SJSA1 (cell line): ENCODE measurements at regions not wholly inside any gene's neighbourhood (a gene's known extent, or its start where the extent isn't known, plus 50 kb on each side); places are given as distances from the start of the nearest gene placed in this dataset.

Source experiments
- DNase-seq, 2 experiments: peaks; one replicate each; pipeline ENCODE4 v3.0.0-alpha.2; 2015 to 2020; ENCODE audit warnings: low spot score in 2 of 2, low read depth in 1 of 2
- H3K27ac ChIP-seq: fragments of 250-450 bp; sonication (Bioruptor Pico); 2 replicates; pipeline ENCODE4 v1.5.1; 2020; ENCODE audit warnings: mild to moderate bottlenecking, moderate library complexity
- H3K27me3 ChIP-seq: fragments of 250-450 bp; sonication (Bioruptor Pico); replicated peaks from 2 replicates; pipeline ENCODE4 v1.5.1; 2020; ENCODE audit warnings: mild to moderate bottlenecking, moderate library complexity
- H3K36me3 ChIP-seq: fragments of 250-450 bp; sonication (Bioruptor Pico); 2 replicates; pipeline ENCODE4 v1.5.1; 2020; ENCODE audit warnings: mild to moderate bottlenecking
- H3K4me1 ChIP-seq: fragments of 250-450 bp; sonication (Bioruptor Pico); replicated peaks from 2 replicates; pipeline ENCODE4 v1.6.1; 2021; ENCODE audit warnings: mild to moderate bottlenecking
- H3K4me3 ChIP-seq: fragments of 250-450 bp; sonication (Bioruptor Pico); 2 replicates; pipeline ENCODE4 v1.5.1; 2020; ENCODE audit warnings: mild to moderate bottlenecking
- H3K9me3 ChIP-seq: fragments of 250-450 bp; sonication (Bioruptor Pico); replicated peaks from 2 replicates; pipeline ENCODE4 v1.5.1; 2020; ENCODE audit warnings: mild to moderate bottlenecking

DNA sequence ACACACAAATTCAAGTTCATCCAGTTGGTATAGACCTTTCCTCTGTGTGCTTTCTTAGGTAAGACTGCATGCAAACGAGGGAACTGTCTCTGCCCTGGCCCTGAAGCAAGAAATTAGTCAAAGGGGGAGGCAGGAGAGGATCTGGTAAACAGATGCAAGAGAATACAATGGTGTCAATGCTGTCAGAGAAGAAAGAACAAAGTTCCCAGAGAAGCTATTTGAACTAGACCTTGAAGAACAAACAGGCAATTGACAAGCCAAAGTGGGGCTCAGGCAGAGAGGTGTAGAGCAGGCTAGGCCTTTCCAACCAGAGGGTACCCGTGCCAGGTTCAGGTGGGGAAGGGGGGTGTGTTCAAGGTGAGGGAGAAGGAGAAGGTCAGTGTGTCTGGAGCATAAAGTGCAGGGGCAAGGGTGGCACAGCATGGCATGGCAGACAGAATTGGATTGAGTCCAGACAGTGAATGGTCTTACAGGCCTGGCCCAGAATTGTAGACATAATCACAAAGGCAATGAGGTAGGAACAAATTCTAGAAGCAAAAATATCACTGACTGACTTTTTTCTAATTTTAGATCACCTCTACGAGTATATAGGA is 95.0 kb upstream of the STARD13 start:
- no peaks in the 10 kb centered on the region for H3K9me3 ChIP-seq
- no peak for DNase-seq
- no peaks in the 10 kb centered on the region for H3K4me1 ChIP-seq
- H3K27me3 ChIP-seq = no peaks in the 10 kb centered on the region
- H3K36me3 ChIP-seq = no peaks in the 10 kb centered on the region
- no peak overlapping the region for H3K4me3 ChIP-seq
- H3K27ac ChIP-seq = no peak overlapping the region

DNA sequence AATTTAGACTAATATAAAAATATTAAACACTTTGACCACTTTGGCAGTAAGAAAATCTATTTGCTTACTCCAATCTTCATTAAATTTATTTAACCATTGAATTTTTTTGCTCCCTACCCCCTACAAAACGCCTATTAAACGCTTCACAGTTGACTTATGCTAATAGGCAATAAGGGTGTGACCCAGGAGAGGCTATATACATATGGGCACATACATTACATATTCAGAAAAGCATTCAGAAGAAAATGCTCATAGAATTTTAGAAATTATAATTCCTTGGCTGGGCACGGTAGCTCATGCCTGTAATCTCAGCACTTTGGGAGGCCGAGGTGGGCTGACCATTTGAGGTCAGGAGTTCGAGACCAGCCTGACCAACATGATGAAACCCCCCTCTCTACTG is 95.6 kb upstream of the STARD13 start:
- Histone ChIP-seq H3K27me3 (no peaks in the 10 kb centered on the region), H3K9me3 (no peaks in the 10 kb centered on the region), H3K4me1 (no peaks in the 10 kb centered on the region), H3K4me3 (no peak overlapping the region), H3K27ac (no peak overlapping the region), H3K36me3 (no peaks in the 10 kb centered on the region)
- DNase-seq = no peak

DNA sequence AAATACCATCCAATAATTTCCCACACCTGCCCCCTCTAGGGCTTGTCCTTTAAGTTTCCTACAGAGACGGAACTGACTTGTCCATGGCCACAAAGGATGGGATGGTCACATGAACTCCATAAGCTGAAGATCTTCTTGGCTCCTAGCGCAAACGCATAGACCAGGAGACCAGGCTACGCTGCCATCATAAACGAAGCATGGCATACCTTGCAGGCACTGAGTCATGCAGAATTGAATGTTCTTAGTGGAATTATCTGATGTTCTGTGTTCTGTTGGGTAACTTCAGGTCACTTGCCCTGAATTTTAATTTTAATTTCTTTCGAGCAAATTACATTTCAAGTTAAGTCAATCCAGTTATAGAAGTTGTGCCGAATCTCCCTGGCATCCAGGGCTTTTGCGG is 96.4 kb upstream of the STARD13 start:
- no peak for DNase-seq
- Histone ChIP-seq H3K4me3 (no peak overlapping the region), H3K27ac (no peak overlapping the region), H3K27me3 (no peaks in the 10 kb centered on the region), H3K36me3 (no peaks in the 10 kb centered on the region), H3K9me3 (no peaks in the 10 kb centered on the region), H3K4me1 (no peaks in the 10 kb centered on the region)

DNA sequence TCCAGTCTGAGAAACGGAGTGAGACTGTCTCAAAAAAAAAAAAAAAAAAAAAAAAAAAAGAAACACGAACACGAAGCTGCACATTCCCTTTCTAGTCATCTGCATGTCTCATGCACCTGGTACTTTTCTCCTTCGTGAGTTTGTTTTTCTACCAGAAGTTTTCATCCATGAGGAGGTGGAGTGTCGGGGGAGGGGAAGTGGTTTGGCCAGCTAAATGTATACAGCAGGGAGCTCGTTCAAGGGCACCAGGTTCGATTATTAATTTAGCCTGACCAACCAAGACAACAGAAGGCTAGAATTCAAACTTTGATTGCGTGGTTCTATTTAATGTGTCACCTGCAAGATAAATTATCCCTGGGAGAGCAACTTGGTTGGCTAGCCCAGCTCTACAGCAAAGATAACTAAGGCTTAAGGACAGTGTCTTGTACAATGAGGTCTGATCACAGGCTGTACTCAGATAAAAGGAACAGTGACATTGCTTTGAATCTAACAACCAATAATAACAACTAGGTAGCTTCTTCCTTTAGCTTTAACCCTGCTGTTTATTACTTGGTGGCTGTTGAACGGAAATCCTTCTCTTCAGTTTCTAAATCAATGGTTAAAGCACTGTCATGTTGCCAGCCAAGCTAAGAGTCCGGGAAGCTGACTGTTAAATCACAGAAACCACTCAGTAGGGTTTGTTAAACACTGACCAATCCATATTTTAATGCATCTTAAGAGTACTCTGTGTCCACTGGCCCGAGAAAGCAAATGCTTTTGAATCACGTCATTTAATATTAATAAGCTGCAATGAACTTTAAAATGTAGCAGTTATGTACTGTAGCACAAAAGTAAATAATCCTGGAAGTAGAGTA is 98.4 kb upstream of the STARD13 start:
- H3K4me3 ChIP-seq = no peak overlapping the region
- no peaks in the 10 kb centered on the region for H3K9me3 ChIP-seq
- H3K27me3 ChIP-seq = no peaks in the 10 kb centered on the region
- H3K27ac ChIP-seq = no peak overlapping the region
- DNase-seq = no peak
- no peaks in the 10 kb centered on the region for H3K4me1 ChIP-seq
- no peaks in the 10 kb centered on the region for H3K36me3 ChIP-seq

DNA sequence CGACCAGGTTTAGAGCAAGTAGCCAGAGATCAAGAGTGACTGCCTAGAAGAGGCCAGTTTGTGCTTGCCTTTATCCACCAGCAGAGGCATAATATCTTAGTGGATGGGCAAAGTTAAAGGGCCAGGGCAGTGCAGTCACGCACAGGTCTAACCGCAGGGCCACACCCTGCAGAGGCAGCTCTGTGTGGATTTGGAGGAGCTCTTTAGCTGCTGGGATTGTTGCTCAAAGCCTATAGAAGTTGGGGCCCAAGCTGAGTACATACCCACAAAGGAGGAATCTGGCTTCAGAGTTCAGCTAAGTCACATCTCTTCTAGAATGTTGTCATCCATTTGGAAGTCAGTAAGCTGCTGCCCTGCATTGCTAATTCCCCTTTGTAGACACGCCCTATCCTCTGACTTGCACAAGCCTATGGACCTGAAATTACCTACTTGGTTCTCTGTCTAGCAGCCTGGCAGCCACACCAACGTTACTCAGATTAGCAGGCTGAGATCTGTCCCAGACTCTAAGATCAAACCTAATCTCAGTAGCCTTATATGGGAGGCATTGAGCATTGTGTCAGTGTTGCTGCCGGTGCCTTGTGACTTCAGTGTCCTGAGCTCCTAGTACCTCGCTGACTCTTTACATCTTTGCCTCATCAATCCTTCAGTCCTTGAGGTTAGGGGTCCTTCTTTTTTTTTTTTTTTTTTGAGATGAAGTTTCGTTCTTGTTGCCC is 102.9 kb upstream of the STARD13 start:
- DNase-seq = no peak
- H3K4me1 ChIP-seq = no peaks in the 10 kb centered on the region

DNA sequence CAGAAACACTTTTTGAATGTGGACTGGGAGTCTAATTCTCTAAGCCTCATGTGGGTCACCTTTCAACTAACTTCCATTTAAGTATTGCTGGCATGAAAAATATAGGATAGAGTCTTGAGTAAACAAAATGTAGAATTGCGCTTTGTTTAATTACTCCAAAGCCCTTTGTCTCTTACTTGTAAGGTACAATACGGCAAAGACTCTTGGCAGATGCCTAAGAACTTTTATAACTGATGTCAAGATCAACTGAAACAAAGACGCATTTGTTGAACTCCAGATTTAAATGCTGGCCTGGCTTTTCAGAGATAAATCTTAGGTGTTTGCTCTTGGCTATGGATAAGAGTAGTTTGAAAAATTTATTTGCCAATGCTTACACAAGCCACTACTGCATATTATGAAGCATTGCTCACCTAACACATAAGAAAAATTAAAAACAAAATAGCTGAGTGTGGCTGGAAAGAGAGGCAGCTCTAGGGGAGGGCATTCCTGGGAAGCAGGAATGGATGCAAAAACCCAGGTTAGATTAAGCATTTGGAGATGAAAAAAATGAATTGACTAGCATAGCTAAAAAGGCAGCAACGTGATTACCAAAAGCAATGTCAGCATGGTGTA is 107.3 kb upstream of the STARD13 start:
- Histone ChIP-seq H3K4me3 (no peak overlapping the region), H3K4me1 (no peaks in the 10 kb centered on the region), H3K36me3 (no peaks in the 10 kb centered on the region), H3K27ac (no peak overlapping the region), H3K27me3 (no peaks in the 10 kb centered on the region), H3K9me3 (no peaks in the 10 kb centered on the region)
- DNase-seq = no peak

More for the DNA sequence above, 102.9 kb upstream of the STARD13 start:
- Histone ChIP-seq H3K27ac (no peak overlapping the region), H3K4me3 (no peak overlapping the region), H3K27me3 (no peaks in the 10 kb centered on the region), H3K9me3 (no peaks in the 10 kb centered on the region), H3K36me3 (no peaks in the 10 kb centered on the region)

DNA sequence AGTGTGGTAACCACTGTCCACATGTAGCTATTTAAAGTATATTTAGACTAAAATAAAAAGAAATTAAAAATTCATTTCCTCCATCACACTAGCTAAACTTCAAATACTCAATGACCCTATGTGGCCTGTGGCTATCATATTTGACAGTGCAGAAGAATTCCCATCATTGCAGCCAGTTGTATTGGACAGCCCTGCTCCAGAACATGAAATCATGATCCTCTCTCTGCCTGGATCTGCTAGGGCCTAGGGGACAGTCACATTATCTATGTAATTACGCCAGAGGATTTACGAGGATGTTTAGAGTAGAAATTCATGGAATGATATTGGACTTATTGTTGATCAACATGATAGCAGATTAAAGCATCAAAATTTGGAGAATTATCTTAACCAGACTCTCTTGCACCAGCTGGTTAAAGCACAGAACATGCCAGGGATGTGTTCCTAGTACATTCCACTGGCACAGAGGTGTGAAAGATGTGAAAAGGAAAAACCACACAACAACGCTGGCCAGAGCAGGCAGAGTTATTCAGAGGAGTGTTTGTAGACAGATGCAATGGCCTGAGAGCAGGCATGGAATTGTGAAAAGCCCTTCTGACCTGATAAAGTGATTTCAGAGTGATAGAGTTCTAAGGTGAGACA is 108.9 kb upstream of the STARD13 start:
- Histone ChIP-seq H3K4me1 (no peaks in the 10 kb centered on the region), H3K4me3 (no peak overlapping the region), H3K27ac (no peak overlapping the region), H3K36me3 (no peaks in the 10 kb centered on the region), H3K9me3 (no peaks in the 10 kb centered on the region), H3K27me3 (no peaks in the 10 kb centered on the region)
- no peak for DNase-seq

DNA sequence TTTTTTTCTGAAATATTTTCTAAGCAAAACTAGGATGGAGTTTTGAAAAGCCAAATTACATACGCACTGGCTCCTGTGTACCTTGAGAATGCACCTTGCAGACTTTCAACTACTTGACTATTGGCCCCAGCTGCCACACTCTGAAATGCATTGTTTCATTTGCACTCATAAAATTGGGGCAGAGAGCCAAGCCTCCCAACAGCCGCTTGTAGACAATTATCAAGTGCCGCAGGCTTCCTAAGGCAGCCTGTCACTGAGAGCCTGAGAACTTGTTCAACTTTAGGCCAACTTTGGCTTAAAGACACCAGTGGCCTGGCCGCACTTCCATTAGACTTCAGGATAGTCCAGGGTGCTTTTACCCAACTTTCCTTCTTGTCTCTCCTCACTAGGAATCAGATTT is 115.7 kb upstream of the STARD13 start:
- H3K27me3 ChIP-seq = no peaks in the 10 kb centered on the region
- no peak for DNase-seq
- peaks cover 17% of the 10 kb centered on the region for H3K4me1 ChIP-seq
- no peak overlapping the region for H3K4me3 ChIP-seq
- H3K36me3 ChIP-seq = no peaks in the 10 kb centered on the region
- H3K9me3 ChIP-seq = no peaks in the 10 kb centered on the region
- H3K27ac ChIP-seq = no peak overlapping the region

DNA sequence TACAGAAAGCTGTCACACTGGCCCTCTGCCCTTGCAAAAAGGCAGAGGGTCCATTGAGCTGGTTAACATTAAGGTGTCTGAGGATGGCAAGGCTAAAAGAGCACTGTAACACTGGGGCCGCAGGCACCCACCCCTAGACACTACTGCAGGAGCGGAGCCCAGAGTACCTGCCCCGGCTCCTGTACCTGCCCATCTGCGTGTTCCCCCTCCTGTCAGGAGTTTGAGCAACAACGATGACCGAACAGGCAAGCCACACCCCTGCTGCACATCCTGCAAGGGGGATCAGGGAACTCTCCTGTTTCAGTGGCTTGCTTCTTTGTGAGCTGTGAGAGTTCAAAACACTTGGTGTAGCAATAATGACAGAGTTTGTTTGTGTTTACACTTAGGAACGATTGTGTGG is 117.4 kb upstream of the STARD13 start:
- no peaks in the 10 kb centered on the region for H3K36me3 ChIP-seq
- H3K27me3 ChIP-seq = no peaks in the 10 kb centered on the region
- no peak for DNase-seq
- no peaks in the 10 kb centered on the region for H3K9me3 ChIP-seq
- no peak overlapping the region for H3K27ac ChIP-seq
- no peak overlapping the region for H3K4me3 ChIP-seq
- H3K4me1 ChIP-seq = peaks cover 17% of the 10 kb centered on the region

GRCh38 chr13:33403807-33404362 is 118.3 kb upstream of the STARD13 start:
- Histone ChIP-seq H3K4me1 (peaks cover 17% of the 10 kb centered on the region), H3K27ac (0 out of 2 replicates have a peak overlapping the region, but pooled peaks have one; percentile 27), H3K9me3 (no peaks in the 10 kb centered on the region), H3K4me3 (no peak overlapping the region), H3K27me3 (no peaks in the 10 kb centered on the region), H3K36me3 (no peaks in the 10 kb centered on the region)
- no peak for DNase-seq

DNA sequence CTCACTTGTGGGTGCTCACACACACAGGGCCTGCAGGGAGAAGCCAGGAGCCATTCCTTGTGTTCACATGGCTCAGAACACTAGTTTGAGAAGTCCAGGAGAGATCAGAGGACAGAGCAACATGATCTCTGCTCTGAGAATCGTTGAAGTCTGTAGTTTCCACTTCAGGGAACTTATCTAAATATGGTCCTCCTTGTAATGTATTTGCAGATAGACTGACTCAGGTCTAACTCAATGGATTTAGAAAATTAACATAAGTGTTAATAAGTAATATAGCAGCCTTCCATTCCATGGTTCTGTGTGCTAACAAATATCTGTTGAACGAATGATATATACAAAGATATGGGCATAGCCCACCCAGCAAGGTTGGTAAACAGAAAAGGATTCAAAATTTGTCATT is 119.8 kb upstream of the STARD13 start:
- Histone ChIP-seq H3K4me1 (peaks cover 17% of the 10 kb centered on the region), H3K27ac (no peak overlapping the region), H3K9me3 (no peaks in the 10 kb centered on the region), H3K36me3 (no peaks in the 10 kb centered on the region), H3K4me3 (no peak overlapping the region), H3K27me3 (no peaks in the 10 kb centered on the region)
- no peak for DNase-seq

DNA sequence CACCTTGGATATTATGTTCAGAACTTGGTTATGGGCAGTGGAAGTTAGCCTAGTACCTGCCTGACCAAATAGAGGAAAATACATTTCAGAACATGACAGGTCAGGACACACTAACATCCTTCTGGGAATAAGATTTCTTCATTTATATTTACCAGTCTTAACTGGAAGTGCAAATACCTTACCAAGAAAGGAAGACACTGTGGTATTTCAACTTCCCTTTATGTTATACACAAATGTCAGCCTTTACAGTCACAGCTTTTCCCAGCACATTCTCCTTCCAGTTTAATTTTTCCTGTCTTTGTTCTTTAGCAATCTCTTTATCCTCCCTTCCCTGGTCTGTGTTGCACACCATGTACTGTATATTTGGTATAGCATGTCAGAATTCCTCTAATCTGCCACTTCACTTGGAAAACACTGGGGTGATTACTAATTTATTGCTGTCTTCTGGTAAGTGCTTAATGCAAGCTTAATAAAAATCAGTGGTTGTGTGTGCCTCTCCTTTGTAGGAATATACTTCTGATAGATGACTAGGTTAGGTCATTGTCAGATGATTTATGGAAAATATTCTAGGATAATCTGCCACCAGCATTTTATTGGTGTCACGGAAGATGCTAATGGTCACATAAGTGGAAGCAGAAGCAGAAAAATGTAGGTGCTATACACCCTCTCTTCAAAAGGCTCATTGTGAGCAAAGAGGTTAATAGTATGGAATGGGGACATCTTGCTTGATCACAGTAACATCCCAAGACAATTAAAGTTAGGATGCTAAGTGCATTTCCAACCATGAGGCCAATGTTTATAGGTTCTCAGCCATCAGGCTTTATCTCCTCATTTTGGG is 124.3 kb upstream of the STARD13 start:
- H3K4me3 ChIP-seq = no peak overlapping the region
- no peak overlapping the region for H3K27ac ChIP-seq
- H3K4me1 ChIP-seq = peaks cover 4% of the 10 kb centered on the region
- no peak for DNase-seq
- no peaks in the 10 kb centered on the region for H3K9me3 ChIP-seq
- H3K36me3 ChIP-seq = no peaks in the 10 kb centered on the region
- no peaks in the 10 kb centered on the region for H3K27me3 ChIP-seq

DNA sequence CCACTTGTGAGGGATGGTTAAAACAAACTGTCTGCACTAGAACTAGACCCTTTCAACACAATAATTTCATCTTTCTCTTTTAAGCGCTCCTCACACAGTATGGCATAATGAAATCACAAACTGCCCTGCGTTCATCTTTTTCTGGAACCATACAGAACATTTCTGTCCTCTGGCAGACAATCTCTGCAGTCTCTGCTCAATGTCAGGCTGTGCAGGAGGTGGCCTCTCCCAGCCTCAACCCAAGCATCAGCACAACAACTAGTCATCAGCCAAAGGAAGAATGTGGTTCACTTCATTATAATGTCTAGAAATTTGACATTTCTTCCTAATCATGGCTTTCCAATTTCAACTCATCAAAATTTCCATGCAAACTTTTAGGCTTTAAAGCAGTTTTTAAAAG is 125.1 kb upstream of the STARD13 start:
- no peaks in the 10 kb centered on the region for H3K27me3 ChIP-seq
- DNase-seq = no peak
- no peaks in the 10 kb centered on the region for H3K4me1 ChIP-seq
- H3K36me3 ChIP-seq = no peaks in the 10 kb centered on the region
- no peaks in the 10 kb centered on the region for H3K9me3 ChIP-seq
- H3K27ac ChIP-seq = no peak overlapping the region
- H3K4me3 ChIP-seq = no peak overlapping the region
